B cell (primary cell): ENCODE measurements at regions not wholly inside any gene's neighbourhood (a gene's known extent, or its start where the extent isn't known, plus 50 kb on each side); places are given as distances from the start of the nearest gene placed in this dataset.

ENCODE experiments used
- ATAC-seq: fragments of 200-7000 bp; cut with Tn5 transposase; one replicate; pipeline ENCODE4 v1.10.0; 2021; ENCODE audit warnings: low read depth, mild to moderate bottlenecking, moderate number of reproducible peaks, moderate library complexity
- CTCF ChIA-PET: fragments of 350-600 bp; sonication (Branson Sonifier 250); formaldehyde crosslinking; loops from one replicate; lab custom pipeline; 2021; ENCODE audit warnings: antibody characterized with exemption, inconsistent platforms; lab: Charles Lee
- POLR2A ChIA-PET: fragments of 350-600 bp; sonication (Branson Sonifier 250); formaldehyde crosslinking; loops from one replicate; lab custom pipeline; 2021; ENCODE audit warnings: antibody characterized with exemption; lab: Charles Lee
- DNase-seq: peaks from one replicate; pipeline ENCODE4 v3.0.0; 2013
- H2AFZ ChIP-seq: 2 replicates; pipeline ENCODE4 v1.6.1; 2012; ENCODE audit warnings: mild to moderate bottlenecking, low read depth, low read length; ENCODE audit not compliant: insufficient read depth, poor library complexity, severe bottlenecking
- H3K27ac ChIP-seq, 2 donors: 1 replicate in 1 of 2; 2 replicates in 1 of 2; pipeline ENCODE4 v1.5.1; 2012 to 2013; ENCODE audit warnings: low read length in 2 of 2, mild to moderate bottlenecking in 2 of 2, moderate library complexity in 1 of 2
- H3K27me3 ChIP-seq, 4 experiments: fragments of 200-600 bp in 1 of 4; sonication (generic) in 1 of 4; replicated peaks in 1 of 4; 1 replicate in 2 of 4; 2 replicates in 2 of 4; pipeline versions ENCODE4 v1.6.1 to v1.7.0; 2013 to 2016; ENCODE audit warnings: low read length in 3 of 4, mild to moderate bottlenecking in 2 of 4, mixed read lengths in 1 of 4, moderate library complexity in 1 of 4; ENCODE audit not compliant: insufficient read depth in 4 of 4, control insufficient read depth in 3 of 4; ENCODE audit errors: control extremely low read depth in 1 of 4
- H3K36me3 ChIP-seq, 2 experiments: replicated peaks in 1 of 2; 1 replicate in 1 of 2; 2 replicates in 1 of 2; pipeline versions ENCODE4 v1.6.1 to v1.7.1; 2013; ENCODE audit warnings: low read length in 1 of 2; ENCODE audit not compliant: insufficient read depth in 2 of 2, control insufficient read depth in 1 of 2; ENCODE audit errors: control extremely low read depth in 1 of 2, extremely low read depth in 1 of 2
- H3K4me1 ChIP-seq, 2 donors: fragments of 200-600 bp in 1 of 2; sonication (generic) in 1 of 2; 1 replicate in 1 of 2; 2 replicates in 1 of 2; pipeline versions ENCODE4 v1.5.1 to v1.6.1; 2013 to 2017; ENCODE audit warnings: low read length in 2 of 2; ENCODE audit not compliant: control insufficient read depth in 2 of 2, insufficient read depth in 2 of 2
- H3K4me2 ChIP-seq: replicated peaks from 2 replicates; pipeline ENCODE3; 2012; ENCODE audit warnings: mild to moderate bottlenecking, low read depth, low read length; ENCODE audit not compliant: poor library complexity, severe bottlenecking
- H3K4me3 ChIP-seq, 5 experiments: fragments of 200-600 bp in 1 of 5; sonication (generic) in 1 of 5; 1 replicate in 3 of 5; 2 replicates in 2 of 5; pipeline versions ENCODE4 v1.5.1 to v1.7.0; 2011 to 2016; ENCODE audit warnings: low read length in 4 of 5, mild to moderate bottlenecking in 4 of 5, low read depth in 2 of 5, control low read depth in 1 of 5, moderate library complexity in 1 of 5; ENCODE audit not compliant: insufficient read depth in 1 of 5; ENCODE audit errors: control extremely low read depth in 1 of 5, extremely low read depth in 1 of 5
- H3K79me2 ChIP-seq: fragments of 200-600 bp; sonication (generic); one replicate; pipeline ENCODE4 v1.6.0; 2016; ENCODE audit warnings: low read length; ENCODE audit not compliant: control insufficient read depth, insufficient read depth
- H3K9ac ChIP-seq: fragments of 200-600 bp; sonication (generic); 2 replicates; pipeline ENCODE4 v1.6.1; 2017; ENCODE audit warnings: mild to moderate bottlenecking, low read length, moderate library complexity
- H3K9me3 ChIP-seq, 3 donors: one replicate each; pipeline versions ENCODE4 v1.6.1 to v1.7.1; 2013; ENCODE audit warnings: low read length in 2 of 3; ENCODE audit not compliant: control insufficient read depth in 2 of 3, insufficient read depth in 1 of 3; ENCODE audit errors: control extremely low read depth in 1 of 3
- H4K20me1 ChIP-seq: 2 replicates; pipeline ENCODE4 v1.6.0; 2012; ENCODE audit warnings: mild to moderate bottlenecking, low read length; ENCODE audit not compliant: insufficient read depth, control insufficient read depth, poor library complexity, severe bottlenecking
- H3K27ac Mint-ChIP-seq: one replicate; pipeline ENCODE4 v1.8.0; 2021; ENCODE audit warnings: mixed read lengths
- H3K27me3 Mint-ChIP-seq: one replicate; pipeline ENCODE4 v1.8.0; 2021; ENCODE audit warnings: mixed read lengths
- H3K4me1 Mint-ChIP-seq: one replicate; pipeline ENCODE4 v1.8.0; 2021; ENCODE audit warnings: mixed read lengths
- H3K4me3 Mint-ChIP-seq: one replicate; pipeline ENCODE4 v1.8.0; 2021; ENCODE audit warnings: mixed read lengths
- H3K9me3 Mint-ChIP-seq: one replicate; pipeline ENCODE4 v1.8.0; 2022; ENCODE audit warnings: mixed read lengths; ENCODE audit not compliant: insufficient read depth
- EZH2 ChIP-seq: IDR thresholded peaks from 2 replicates; pipeline ENCODE4 v1.6.1; 2012; ENCODE audit warnings: borderline replicate concordance, low read depth, mild to moderate bottlenecking, moderate library complexity, low read length; ENCODE audit not compliant: insufficient read depth, poor library complexity, severe bottlenecking
- WGBS: methylation state at CpG from one replicate; pipeline ENCODE4 v1.1.5; 2013; ENCODE audit warnings: missing lambda C conversion rate; ENCODE audit not compliant: insufficient coverage; 5-methylcytosine and 5-hydroxymethylcytosine counted together
- intact Hi-C: fragments of 100-400 bp; cut with micrococcal nuclease; formaldehyde crosslinking; loops from one replicate; pipeline ENCODE4 v1.10.0; 2022
- TF ChIP-seq, protein P1 (sequence below): fragments of 200-600 bp; IDR thresholded peaks from one replicate; pipeline ENCODE4 v1.8.0; 2022; ENCODE audit warnings: antibody characterized with exemption, mild to moderate bottlenecking

DNA sequence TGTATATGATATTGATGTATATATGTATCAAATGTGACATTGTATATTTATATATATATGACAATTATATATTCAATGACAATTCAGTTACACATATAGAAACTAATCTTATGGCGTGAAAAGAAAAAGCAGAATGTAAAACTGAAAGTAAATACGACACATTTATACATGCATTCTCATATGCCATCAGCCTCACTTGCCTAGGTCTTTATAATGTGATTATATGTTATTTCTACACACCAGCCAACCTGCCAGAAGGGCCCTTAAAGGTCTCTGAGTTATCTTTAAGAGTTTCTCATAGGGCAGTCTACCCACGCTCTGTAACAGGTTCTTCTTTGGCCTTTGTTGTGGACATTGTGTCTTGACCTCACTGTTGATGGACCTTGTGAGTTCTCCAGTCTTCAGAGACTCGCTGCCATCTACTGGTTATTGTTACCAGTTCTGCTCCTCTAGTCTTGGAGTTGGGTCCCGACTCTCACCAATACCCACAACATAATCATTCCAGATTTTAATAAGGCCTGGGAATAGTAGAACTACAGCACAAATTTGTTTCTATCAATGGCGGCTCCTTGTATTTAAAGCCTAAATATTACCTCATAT, 371.5 kb upstream of the GOLIM4 start:
- H2AFZ ChIP-seq = peak overlapping the region; percentile 50
- no peaks in the 10 kb centered on the region for H3K79me2 ChIP-seq
- Mint-ChIP-seq H3K4me1 (no peaks in the 10 kb centered on the region), H3K27ac (no peak overlapping the region), H3K27me3 (no peaks in the 10 kb centered on the region), H3K9me3 (no peaks in the 10 kb centered on the region), H3K4me3 (no peak overlapping the region)
- no peak for ATAC-seq
- no peak overlapping the region for H3K27ac ChIP-seq
- no peaks in the 10 kb centered on the region for H3K27me3 ChIP-seq
- no peak for DNase-seq
- TF ChIP-seq, protein P1, sequence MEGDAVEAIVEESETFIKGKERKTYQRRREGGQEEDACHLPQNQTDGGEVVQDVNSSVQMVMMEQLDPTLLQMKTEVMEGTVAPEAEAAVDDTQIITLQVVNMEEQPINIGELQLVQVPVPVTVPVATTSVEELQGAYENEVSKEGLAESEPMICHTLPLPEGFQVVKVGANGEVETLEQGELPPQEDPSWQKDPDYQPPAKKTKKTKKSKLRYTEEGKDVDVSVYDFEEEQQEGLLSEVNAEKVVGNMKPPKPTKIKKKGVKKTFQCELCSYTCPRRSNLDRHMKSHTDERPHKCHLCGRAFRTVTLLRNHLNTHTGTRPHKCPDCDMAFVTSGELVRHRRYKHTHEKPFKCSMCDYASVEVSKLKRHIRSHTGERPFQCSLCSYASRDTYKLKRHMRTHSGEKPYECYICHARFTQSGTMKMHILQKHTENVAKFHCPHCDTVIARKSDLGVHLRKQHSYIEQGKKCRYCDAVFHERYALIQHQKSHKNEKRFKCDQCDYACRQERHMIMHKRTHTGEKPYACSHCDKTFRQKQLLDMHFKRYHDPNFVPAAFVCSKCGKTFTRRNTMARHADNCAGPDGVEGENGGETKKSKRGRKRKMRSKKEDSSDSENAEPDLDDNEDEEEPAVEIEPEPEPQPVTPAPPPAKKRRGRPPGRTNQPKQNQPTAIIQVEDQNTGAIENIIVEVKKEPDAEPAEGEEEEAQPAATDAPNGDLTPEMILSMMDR = no peak
- TF ChIP-seq EZH2 = no peak
- H3K4me1 ChIP-seq = no peaks in the 10 kb centered on the region
- no peak overlapping the region for H3K4me3 ChIP-seq
- no peaks in the 10 kb centered on the region for H3K36me3 ChIP-seq
- no peaks in the 10 kb centered on the region for H4K20me1 ChIP-seq
- CTCF ChIA-PET = no interaction called here
- WGBS = 21% methylated on average over 2 of the region's 6 CpGs
- peak overlapping the region; percentile 25 for H3K4me2 ChIP-seq
- no peak overlapping the region for H3K9ac ChIP-seq
- intact Hi-C loops = no loop called here
- POLR2A ChIA-PET = no interaction called here
- no peaks in the 10 kb centered on the region for H3K9me3 ChIP-seq

DNA sequence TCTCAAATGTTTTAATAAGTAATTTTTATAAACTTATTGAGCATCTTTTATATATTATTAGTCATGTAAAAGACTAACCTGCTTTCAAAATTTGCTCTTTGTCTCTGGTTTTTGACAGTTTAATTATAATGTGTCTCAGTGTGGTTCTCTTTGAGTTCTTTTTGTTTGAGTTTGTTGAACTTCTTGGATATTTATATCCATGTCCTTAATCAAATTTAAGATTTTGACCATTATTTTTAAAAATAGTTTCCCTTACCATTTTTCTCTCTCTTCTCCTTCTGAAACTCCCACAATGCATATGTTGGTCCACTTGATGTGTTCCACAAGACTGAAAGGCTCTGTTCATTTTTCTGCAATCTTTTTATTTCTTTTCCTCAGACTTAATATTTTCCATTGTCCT, 366.1 kb upstream of the GOLIM4 start:
- ATAC-seq = no peak
- no peaks in the 10 kb centered on the region for H3K27me3 Mint-ChIP-seq

More for the DNA sequence above, 366.1 kb upstream of the GOLIM4 start:
- no peaks in the 10 kb centered on the region for H3K27me3 ChIP-seq
- H3K79me2 ChIP-seq = no peaks in the 10 kb centered on the region
- ChIA-PET CTCF (no interaction called here), POLR2A (no interaction called here)
- no peak overlapping the region for H3K4me2 ChIP-seq
- H3K9me3 ChIP-seq = no peaks in the 10 kb centered on the region
- Mint-ChIP-seq H3K4me3 (no peak overlapping the region), H3K27ac (no peak overlapping the region), H3K4me1 (no peaks in the 10 kb centered on the region), H3K9me3 (no peaks in the 10 kb centered on the region)
- TF ChIP-seq, protein P1 = no peak
- TF ChIP-seq EZH2 = no peak
- intact Hi-C loops = no loop called here
- H3K36me3 ChIP-seq = no peaks in the 10 kb centered on the region
- H3K4me1 ChIP-seq = no peaks in the 10 kb centered on the region
- H4K20me1 ChIP-seq = no peaks in the 10 kb centered on the region
- no peak overlapping the region for H3K9ac ChIP-seq
- no peak overlapping the region for H2AFZ ChIP-seq
- no peak for DNase-seq
- no peak overlapping the region for H3K4me3 ChIP-seq
- H3K27ac ChIP-seq = no peak overlapping the region
